Stimulated activated effector memory CD8-positive, alpha-beta T cell treated with anti-CD3 and anti-CD28 coated beads, Interleukin-12 subunit alpha, Interleukin-12 subunit beta, amount 100 ng/mL, for 72 hours (primary cell): ENCODE measurements at regions not wholly inside any gene's neighbourhood (a gene's known extent, or its start where the extent isn't known, plus 50 kb on each side); places are given as distances from the start of the nearest gene placed in this dataset.

Experiments used
- ATAC-seq: fragments of 150-1000 bp; cut with Tn5 transposase; 2 replicates; pipeline ENCODE4 v1.10.0; 2021
- DNase-seq, 2 donors: peaks; one replicate each; pipeline ENCODE4 v3.0.0; 2021 to 2022; ENCODE audit warnings: low spot score in 2 of 2
- H3K27ac Mint-ChIP-seq: one replicate; pipeline ENCODE4 v1.8.0; 2022; ENCODE audit warnings: mild to moderate bottlenecking, mixed read lengths
- H3K36me3 Mint-ChIP-seq: one replicate; pipeline ENCODE4 v1.8.0; 2022; ENCODE audit warnings: mild to moderate bottlenecking, mixed read lengths
- H3K4me1 Mint-ChIP-seq: one replicate; pipeline ENCODE4 v1.8.0; 2022; ENCODE audit warnings: mixed read lengths
- H3K4me3 Mint-ChIP-seq: one replicate; pipeline ENCODE4 v1.8.0; 2022; ENCODE audit warnings: mild to moderate bottlenecking, mixed read lengths
- H3K9me3 Mint-ChIP-seq: one replicate; pipeline ENCODE4 v1.8.0; 2022; ENCODE audit warnings: mixed read lengths

- no peak for DNase-seq
- no peaks in the 10 kb centered on the region for H3K9me3 Mint-ChIP-seq
- H3K4me1 Mint-ChIP-seq: no peaks in the 10 kb centered on the region
- H3K27ac Mint-ChIP-seq: no peak overlapping the region
- H3K4me3 Mint-ChIP-seq: no peak overlapping the region
- no peaks in the 10 kb centered on the region for H3K36me3 Mint-ChIP-seq
- peak; percentile 8 for ATAC-seq
These were observed 214.1 kb upstream of the USP24 start for GRCh38 chr1:55428944-55429931.

- Mint-ChIP-seq H3K4me1 (no peaks in the 10 kb centered on the region), H3K36me3 (no peaks in the 10 kb centered on the region), H3K27ac (no peak overlapping the region), H3K4me3 (no peak overlapping the region), H3K9me3 (no peaks in the 10 kb centered on the region)
- DNase-seq (no peak), ATAC-seq (no peak)
These were observed 213.1 kb upstream of the USP24 start for GRCh38 chr1:55428231-55428630.

GRCh38 chr1:55427606-55428005 lies 212.4 kb upstream of the USP24 start:
- ATAC-seq (no peak), DNase-seq (no peak)
- Mint-ChIP-seq H3K9me3 (no peaks in the 10 kb centered on the region), H3K4me3 (no peak overlapping the region), H3K36me3 (no peaks in the 10 kb centered on the region), H3K4me1 (no peaks in the 10 kb centered on the region), H3K27ac (no peak overlapping the region)

GRCh38 chr1:55426619-55427018 lies 211.5 kb upstream of the USP24 start:
- no peaks in the 10 kb centered on the region for H3K36me3 Mint-ChIP-seq
- no peaks in the 10 kb centered on the region for H3K9me3 Mint-ChIP-seq
- no peak overlapping the region for H3K4me3 Mint-ChIP-seq
- no peak overlapping the region for H3K27ac Mint-ChIP-seq
- ATAC-seq (no peak), DNase-seq (no peak)
- H3K4me1 Mint-ChIP-seq: no peaks in the 10 kb centered on the region

- H3K4me3 Mint-ChIP-seq: no peak overlapping the region
- H3K9me3 Mint-ChIP-seq: no peaks in the 10 kb centered on the region
- H3K27ac Mint-ChIP-seq: no peak overlapping the region
- ATAC-seq (no peak), DNase-seq (no peak)
- no peaks in the 10 kb centered on the region for H3K4me1 Mint-ChIP-seq
- no peaks in the 10 kb centered on the region for H3K36me3 Mint-ChIP-seq
These were observed 211.0 kb upstream of the USP24 start for GRCh38 chr1:55426156-55426555.

GRCh38 chr1:55425310-55425930 lies 210.3 kb upstream of the USP24 start:
- no peak overlapping the region for H3K27ac Mint-ChIP-seq
- no peak overlapping the region for H3K4me3 Mint-ChIP-seq
- DNase-seq (no peak), ATAC-seq (no peak)
- no peaks in the 10 kb centered on the region for H3K4me1 Mint-ChIP-seq
- H3K36me3 Mint-ChIP-seq: no peaks in the 10 kb centered on the region
- no peaks in the 10 kb centered on the region for H3K9me3 Mint-ChIP-seq

- H3K27ac Mint-ChIP-seq: no peak overlapping the region
- no peaks in the 10 kb centered on the region for H3K36me3 Mint-ChIP-seq
- DNase-seq (no peak), ATAC-seq (no peak)
- H3K4me1 Mint-ChIP-seq: no peaks in the 10 kb centered on the region
- no peaks in the 10 kb centered on the region for H3K9me3 Mint-ChIP-seq
- no peak overlapping the region for H3K4me3 Mint-ChIP-seq
These were observed 208.2 kb upstream of the USP24 start for GRCh38 chr1:55423376-55423775.

GRCh38 chr1:55420929-55421716 lies 206.0 kb upstream of the USP24 start:
- Mint-ChIP-seq H3K9me3 (no peaks in the 10 kb centered on the region), H3K4me1 (no peaks in the 10 kb centered on the region), H3K27ac (no peak overlapping the region), H3K36me3 (no peaks in the 10 kb centered on the region), H3K4me3 (no peak overlapping the region)
- ATAC-seq: peak; percentile 57
- no peak for DNase-seq

- Mint-ChIP-seq H3K4me1 (no peaks in the 10 kb centered on the region), H3K9me3 (no peaks in the 10 kb centered on the region), H3K4me3 (no peak overlapping the region), H3K36me3 (no peaks in the 10 kb centered on the region), H3K27ac (no peak overlapping the region)
- ATAC-seq (no peak), DNase-seq (no peak)
These were observed 204.9 kb upstream of the USP24 start for GRCh38 chr1:55420026-55420425.

- H3K27ac Mint-ChIP-seq: no peak overlapping the region
- no peaks in the 10 kb centered on the region for H3K36me3 Mint-ChIP-seq
- no peaks in the 10 kb centered on the region for H3K9me3 Mint-ChIP-seq
- H3K4me1 Mint-ChIP-seq: no peaks in the 10 kb centered on the region
- ATAC-seq (no peak), DNase-seq (no peak)
- no peak overlapping the region for H3K4me3 Mint-ChIP-seq
These were observed 203.2 kb upstream of the USP24 start for GRCh38 chr1:55418208-55419000.

GRCh38 chr1:55416164-55416842 lies 201.1 kb upstream of the USP24 start:
- no peak for ATAC-seq
- Mint-ChIP-seq H3K9me3 (no peaks in the 10 kb centered on the region), H3K27ac (no peak overlapping the region), H3K36me3 (no peaks in the 10 kb centered on the region), H3K4me3 (no peak overlapping the region), H3K4me1 (no peaks in the 10 kb centered on the region)
- no peak for DNase-seq

GRCh38 chr1:55413286-55413685 lies 198.1 kb upstream of the USP24 start:
- Mint-ChIP-seq H3K36me3 (no peaks in the 10 kb centered on the region), H3K4me3 (no peak overlapping the region), H3K4me1 (no peaks in the 10 kb centered on the region), H3K27ac (no peak overlapping the region), H3K9me3 (no peaks in the 10 kb centered on the region)
- no peak for ATAC-seq
- DNase-seq: no peak

- no peak overlapping the region for H3K27ac Mint-ChIP-seq
- no peak for DNase-seq
- no peak overlapping the region for H3K4me3 Mint-ChIP-seq
- H3K9me3 Mint-ChIP-seq: no peaks in the 10 kb centered on the region
- no peaks in the 10 kb centered on the region for H3K36me3 Mint-ChIP-seq
- no peak for ATAC-seq
- no peaks in the 10 kb centered on the region for H3K4me1 Mint-ChIP-seq
These were observed 196.9 kb upstream of the USP24 start for GRCh38 chr1:55412060-55412459.

- H3K36me3 Mint-ChIP-seq: no peaks in the 10 kb centered on the region
These were observed 187.7 kb upstream of the USP24 start for GRCh38 chr1:55402671-55403464.

More at GRCh38 chr1:55402671-55403464, 187.7 kb upstream of the USP24 start:
- no peak overlapping the region for H3K4me3 Mint-ChIP-seq
- H3K27ac Mint-ChIP-seq: no peak overlapping the region
- ATAC-seq: no peak
- H3K9me3 Mint-ChIP-seq: no peaks in the 10 kb centered on the region
- H3K4me1 Mint-ChIP-seq: no peaks in the 10 kb centered on the region
- DNase-seq: no peak
